ENCODE measurements at regions not wholly inside any gene's neighbourhood (a gene's known extent, or its start where the extent isn't known, plus 50 kb on each side); places are given as distances from the start of the nearest gene placed in this dataset.

DNA sequence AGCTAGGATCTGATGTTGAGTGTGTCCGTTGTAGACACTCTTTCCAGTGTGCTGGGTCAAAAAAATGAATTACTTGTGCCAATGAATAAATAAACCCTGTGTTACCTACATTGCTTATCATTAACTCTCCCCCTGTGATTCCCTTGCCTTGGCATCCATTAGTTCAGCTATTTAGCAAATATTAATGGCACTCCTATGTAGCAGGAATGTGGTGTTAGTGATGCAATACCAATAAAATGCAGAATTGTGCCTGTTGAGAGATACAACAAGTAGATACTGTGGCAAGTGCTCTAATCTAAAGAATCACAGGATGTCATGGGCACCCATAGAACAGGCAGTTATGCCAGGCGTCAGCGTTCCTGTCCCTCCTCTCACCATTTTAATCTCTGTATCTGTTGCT is 343.2 kb downstream of the PMP22 start:
- TF ChIP-seq, protein P1, sequence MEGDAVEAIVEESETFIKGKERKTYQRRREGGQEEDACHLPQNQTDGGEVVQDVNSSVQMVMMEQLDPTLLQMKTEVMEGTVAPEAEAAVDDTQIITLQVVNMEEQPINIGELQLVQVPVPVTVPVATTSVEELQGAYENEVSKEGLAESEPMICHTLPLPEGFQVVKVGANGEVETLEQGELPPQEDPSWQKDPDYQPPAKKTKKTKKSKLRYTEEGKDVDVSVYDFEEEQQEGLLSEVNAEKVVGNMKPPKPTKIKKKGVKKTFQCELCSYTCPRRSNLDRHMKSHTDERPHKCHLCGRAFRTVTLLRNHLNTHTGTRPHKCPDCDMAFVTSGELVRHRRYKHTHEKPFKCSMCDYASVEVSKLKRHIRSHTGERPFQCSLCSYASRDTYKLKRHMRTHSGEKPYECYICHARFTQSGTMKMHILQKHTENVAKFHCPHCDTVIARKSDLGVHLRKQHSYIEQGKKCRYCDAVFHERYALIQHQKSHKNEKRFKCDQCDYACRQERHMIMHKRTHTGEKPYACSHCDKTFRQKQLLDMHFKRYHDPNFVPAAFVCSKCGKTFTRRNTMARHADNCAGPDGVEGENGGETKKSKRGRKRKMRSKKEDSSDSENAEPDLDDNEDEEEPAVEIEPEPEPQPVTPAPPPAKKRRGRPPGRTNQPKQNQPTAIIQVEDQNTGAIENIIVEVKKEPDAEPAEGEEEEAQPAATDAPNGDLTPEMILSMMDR (conservative IDR thresholded peaks at IDR 0.05) = no peak
- Histone ChIP-seq H3K27ac (ENCODE audit: low read depth, low read length) (no peak overlapping the region), H3K9ac (ENCODE audit: extremely low read depth, low read length, poor library complexity, severe bottlenecking) (no peak overlapping the region), H3K27me3 (ENCODE audit: control insufficient read depth, insufficient read depth, low read length, poor library complexity, severe bottlenecking) (no peaks in the 10 kb centered on the region), H3K4me3 (ENCODE audit: low read length) (no peak overlapping the region), H3K4me1 (ENCODE audit: control insufficient read depth, insufficient read depth, low read length) (peaks cover 10% of the 10 kb centered on the region), H3K36me3 (ENCODE audit: control insufficient read depth, insufficient read depth, low read length) (no peaks in the 10 kb centered on the region), H3K9me3 (ENCODE audit: control insufficient read depth, low read length) (peaks cover 17% of the 10 kb centered on the region)
- no peaks in the 10 kb centered on the region for H3K36me3 Mint-ChIP-seq (ENCODE audit: low read depth)
- H3K27me3 Mint-ChIP-seq (ENCODE audit: insufficient read depth) = no peaks in the 10 kb centered on the region
- no peak overlapping the region for H3K27ac Mint-ChIP-seq
- peaks cover 19% of the 10 kb centered on the region for H3K4me1 Mint-ChIP-seq
- WGBS, 2 experiments (ENCODE audit: insufficient coverage in 1 of 2, insufficient read length in 1 of 2) = 91 to 100% methylated on average over 2 to 3 of the region's 3 CpGs
- DNase-seq = no peak
- peaks cover 12% of the 10 kb centered on the region for H3K9me3 Mint-ChIP-seq
- no peak overlapping the region for H3K4me3 Mint-ChIP-seq

GRCh38 chr17:14919631-14920213 is 345.4 kb downstream of the PMP22 start:
- Histone ChIP-seq H3K9ac (ENCODE audit: extremely low read depth, low read length, poor library complexity, severe bottlenecking) (no peak overlapping the region), H3K9me3 (ENCODE audit: control insufficient read depth, low read length) (peaks cover 17% of the 10 kb centered on the region), H3K4me1 (ENCODE audit: control insufficient read depth, insufficient read depth, low read length) (peaks cover 10% of the 10 kb centered on the region), H3K27ac (ENCODE audit: low read depth, low read length) (peak overlapping the region; percentile 82), H3K36me3 (ENCODE audit: control insufficient read depth, insufficient read depth, low read length) (no peaks in the 10 kb centered on the region), H3K4me3 (ENCODE audit: low read length) (no peak overlapping the region), H3K27me3 (ENCODE audit: control insufficient read depth, insufficient read depth, low read length, poor library complexity, severe bottlenecking) (no peaks in the 10 kb centered on the region)
- Mint-ChIP-seq H3K36me3 (ENCODE audit: low read depth) (no peaks in the 10 kb centered on the region), H3K27ac (no peak overlapping the region), H3K4me3 (no peak overlapping the region), H3K27me3 (ENCODE audit: insufficient read depth) (no peaks in the 10 kb centered on the region), H3K4me1 (peaks cover 8% of the 10 kb centered on the region), H3K9me3 (peaks cover 12% of the 10 kb centered on the region)
- TF ChIP-seq, protein P1 (conservative IDR thresholded peaks at IDR 0.05) = no peak
- 72 to 74% methylated on average over 3 to 5 of the region's 5 CpGs for WGBS, 2 experiments (ENCODE audit: insufficient coverage in 1 of 2, insufficient read length in 1 of 2)
- peak; percentile 57 for DNase-seq

- peaks cover 8% of the 10 kb centered on the region for H3K4me1 Mint-ChIP-seq
- peak; percentile 71 for DNase-seq
- H3K9ac ChIP-seq (ENCODE audit: extremely low read depth, low read length, poor library complexity, severe bottlenecking) = no peak overlapping the region
- TF ChIP-seq, protein P1 (conservative IDR thresholded peaks at IDR 0.05) = no peak
- no peaks in the 10 kb centered on the region for H3K36me3 Mint-ChIP-seq (ENCODE audit: low read depth)
- peaks cover 17% of the 10 kb centered on the region for H3K9me3 ChIP-seq (ENCODE audit: control insufficient read depth, low read length)
- no peaks in the 10 kb centered on the region for H3K36me3 ChIP-seq (ENCODE audit: control insufficient read depth, insufficient read depth, low read length)
- WGBS, 2 experiments (ENCODE audit: insufficient coverage in 1 of 2, insufficient read length in 1 of 2) = 6 to 40% methylated on average over 3 to 5 of the region's 5 CpGs
- peak overlapping the region; percentile 82 for H3K27ac ChIP-seq (ENCODE audit: low read depth, low read length)
- no peak overlapping the region for H3K4me3 Mint-ChIP-seq
- no peak overlapping the region for H3K4me3 ChIP-seq (ENCODE audit: low read length)
- H3K27me3 Mint-ChIP-seq (ENCODE audit: insufficient read depth) = no peaks in the 10 kb centered on the region
- no peaks in the 10 kb centered on the region for H3K27me3 ChIP-seq (ENCODE audit: control insufficient read depth, insufficient read depth, low read length, poor library complexity, severe bottlenecking)
- peaks cover 12% of the 10 kb centered on the region for H3K9me3 Mint-ChIP-seq
- H3K27ac Mint-ChIP-seq = no peak overlapping the region
- peaks cover 10% of the 10 kb centered on the region for H3K4me1 ChIP-seq (ENCODE audit: control insufficient read depth, insufficient read depth, low read length)
Measured at GRCh38 chr17:14919094-14919493, 346.0 kb downstream of the PMP22 start.
